ENCODE measurements at regions not wholly inside any gene's neighbourhood (a gene's known extent, or its start where the extent isn't known, plus 50 kb on each side); places are given as distances from the start of the nearest gene placed in this dataset.
A peak's percentile ranks its signal among the peaks of the same experiment; 100 is the strongest.

GRCh38 chr12:91361864-91362263, 179.2 kb upstream of the DCN start:
- TF ChIP-seq EZH2 (IDR thresholded peaks at IDR 0.05; ENCODE audit: low read depth): no peak
- peak; percentile 80 for TF ChIP-seq CTCF (conservative IDR thresholded peaks at IDR 0.05)
- Histone ChIP-seq H2AFZ (no peak overlapping the region), H3K9me3 (ENCODE audit: insufficient read depth, low read depth) (no peaks in the 10 kb centered on the region), H3F3A (ENCODE audit: insufficient read depth, low read depth) (no peaks in the 10 kb centered on the region), H3K79me2 (ENCODE audit: low read depth) (no peaks in the 10 kb centered on the region), H3K9me2 (ENCODE audit: insufficient read depth) (no peaks in the 10 kb centered on the region), H3K27ac (no peak overlapping the region), H3K27me3 (ENCODE audit: insufficient read depth, low read depth) (no peaks in the 10 kb centered on the region), H3K36me3 (ENCODE audit: low read depth) (no peaks in the 10 kb centered on the region), H4K20me1 (ENCODE audit: insufficient read depth) (no peaks in the 10 kb centered on the region), H3K4me3 (no peak overlapping the region), H3K4me1 (replicated peaks; ENCODE audit: insufficient read depth) (no peaks in the 10 kb centered on the region; the same call in 1 of the 2 replicates), H3K4me2 (no peak overlapping the region)
- no TSS peak for BruUV-seq (replicated peaks)
- CTCF ChIA-PET: interaction anchor here (0.6 kb wide), 1 partner anchor 1384 kb away, joined by 3 read pairs; no protein-coding TSS in a partner anchor
- POLR2A ChIA-PET (ENCODE audit: unreplicated experiment): interaction anchor here (0.6 kb wide), 1 partner anchor 1007 kb away, joined by 3 read pairs; no protein-coding TSS in a partner anchor
- intact Hi-C loops (cut with micrococcal nuclease; ENCODE audit: unreplicated experiment): loop anchor here (1.0 kb wide), 1 partner anchor 1208 kb away; no protein-coding TSS in a partner anchor
- DNase-seq: peak in 1 of 2 experiments; percentile 37

- intact Hi-C loops (cut with micrococcal nuclease; ENCODE audit: unreplicated experiment): loop anchor here (10.0 kb wide), 1 partner anchor 253 kb away; no protein-coding TSS in a partner anchor
- no peaks in the 10 kb centered on the region for H4K20me1 ChIP-seq (ENCODE audit: insufficient read depth)
- POLR2A ChIA-PET (ENCODE audit: unreplicated experiment): no interaction called here
- no peaks in the 10 kb centered on the region for H3K79me2 ChIP-seq (ENCODE audit: low read depth)
- H3K27ac ChIP-seq: no peak overlapping the region
- H3K4me1 ChIP-seq (replicated peaks; ENCODE audit: insufficient read depth): no peaks in the 10 kb centered on the region; the same call in 1 of the 2 replicates
- TF ChIP-seq EZH2 (IDR thresholded peaks at IDR 0.05; ENCODE audit: low read depth): no peak
- TF ChIP-seq CTCF (conservative IDR thresholded peaks at IDR 0.05): no peak
- no TSS peak for BruUV-seq (replicated peaks)
- no peak overlapping the region for H3K4me2 ChIP-seq
- no peaks in the 10 kb centered on the region for H3F3A ChIP-seq (ENCODE audit: insufficient read depth, low read depth)
- H3K9me3 ChIP-seq (ENCODE audit: insufficient read depth, low read depth): no peaks in the 10 kb centered on the region
- no peak overlapping the region for H2AFZ ChIP-seq
- CTCF ChIA-PET: no interaction called here
- no peaks in the 10 kb centered on the region for H3K27me3 ChIP-seq (ENCODE audit: insufficient read depth, low read depth)
- peak in 1 of 2 experiments; percentile 46 for DNase-seq
- no peaks in the 10 kb centered on the region for H3K9me2 ChIP-seq (ENCODE audit: insufficient read depth)
- H3K4me3 ChIP-seq: no peak overlapping the region
- no peaks in the 10 kb centered on the region for H3K36me3 ChIP-seq (ENCODE audit: low read depth)
Observed at GRCh38 chr12:91357381-91357780, 174.8 kb upstream of the DCN start.

- intact Hi-C loops (cut with micrococcal nuclease; ENCODE audit: unreplicated experiment): loop anchor here (10.0 kb wide), 1 partner anchor 252 kb away; no protein-coding TSS in a partner anchor
- TF ChIP-seq EZH2 (IDR thresholded peaks at IDR 0.05; ENCODE audit: low read depth) (no peak), CTCF (conservative IDR thresholded peaks at IDR 0.05) (no peak)
- no peaks in the 10 kb centered on the region for H4K20me1 ChIP-seq (ENCODE audit: insufficient read depth)
- H3K4me1 ChIP-seq (replicated peaks; ENCODE audit: insufficient read depth): no peaks in the 10 kb centered on the region; the same call in 1 of the 2 replicates
- H3K4me2 ChIP-seq: no peak overlapping the region
- ChIA-PET POLR2A (ENCODE audit: unreplicated experiment) (interaction anchor here (0.7 kb wide), 1 partner anchor 1293 kb away, joined by 6 read pairs; no protein-coding TSS in a partner anchor), CTCF (interaction anchor here (0.6 to 0.7 kb wide), 2 partner anchors 378 to 1597 kb away, joined by 4 read pairs; no protein-coding TSS in a partner anchor)
- DNase-seq: no peak
- no peaks in the 10 kb centered on the region for H3K9me2 ChIP-seq (ENCODE audit: insufficient read depth)
- BruUV-seq (replicated peaks): no TSS peak
- no peaks in the 10 kb centered on the region for H3K27me3 ChIP-seq (ENCODE audit: insufficient read depth, low read depth)
- no peak overlapping the region for H2AFZ ChIP-seq
- no peaks in the 10 kb centered on the region for H3K79me2 ChIP-seq (ENCODE audit: low read depth)
- H3K27ac ChIP-seq: no peak overlapping the region
- H3F3A ChIP-seq (ENCODE audit: insufficient read depth, low read depth): no peaks in the 10 kb centered on the region
- no peaks in the 10 kb centered on the region for H3K36me3 ChIP-seq (ENCODE audit: low read depth)
- H3K4me3 ChIP-seq: no peak overlapping the region
- H3K9me3 ChIP-seq (ENCODE audit: insufficient read depth, low read depth): no peaks in the 10 kb centered on the region
Observed at GRCh38 chr12:91356405-91356804, 173.8 kb upstream of the DCN start.

Data from PC-9 (cell line).